HUES6 (cell line): ENCODE measurements at regions not wholly inside any gene's neighbourhood (a gene's known extent, or its start where the extent isn't known, plus 50 kb on each side); places are given as distances from the start of the nearest gene placed in this dataset.

ENCODE experiments used
- H3K27ac ChIP-seq: 2 replicates; pipeline ENCODE4 v1.7.0; 2013; ENCODE audit warnings: low read depth, mild to moderate bottlenecking, low read length, inconsistent platforms
- H3K27me3 ChIP-seq: 2 replicates; pipeline ENCODE4 v1.6.1; 2013; ENCODE audit warnings: low read length; ENCODE audit not compliant: control insufficient read depth, insufficient read depth
- H3K36me3 ChIP-seq: 2 replicates; pipeline ENCODE4 v1.6.1; 2013; ENCODE audit warnings: low read length; ENCODE audit not compliant: control insufficient read depth, insufficient read depth
- H3K4me1 ChIP-seq: 2 replicates; pipeline ENCODE4 v1.6.1; 2013; ENCODE audit warnings: low read length; ENCODE audit not compliant: control insufficient read depth, insufficient read depth
- H3K4me3 ChIP-seq: 2 replicates; pipeline ENCODE4 v1.5.1; 2013; ENCODE audit warnings: low read depth, low read length
- H3K9ac ChIP-seq: one replicate; pipeline ENCODE4 v1.6.1; 2013; ENCODE audit warnings: mild to moderate bottlenecking, low read length
- H3K9me3 ChIP-seq: 2 replicates; pipeline ENCODE4 v1.6.1; 2013; ENCODE audit warnings: low read depth, low read length; ENCODE audit not compliant: control insufficient read depth, insufficient read depth

DNA sequence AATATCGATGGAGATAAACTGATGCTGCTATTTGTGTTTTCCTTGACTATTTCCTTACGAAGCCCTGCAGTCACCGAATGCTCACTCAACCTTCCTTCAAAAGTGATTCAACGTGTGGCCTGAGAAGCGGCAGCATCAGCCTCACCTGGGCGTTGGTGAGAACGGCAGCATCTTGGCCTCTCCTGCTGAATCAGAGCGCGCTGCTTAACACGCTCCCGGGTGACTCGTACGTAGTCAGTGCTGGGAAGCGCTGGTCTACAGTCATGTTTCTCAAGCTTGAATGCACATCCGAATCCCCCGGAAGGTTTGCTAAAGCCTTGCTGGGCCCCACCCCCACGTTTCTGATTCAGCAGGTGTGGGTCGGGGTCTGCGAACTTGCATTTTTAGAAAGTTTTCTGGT lies 214.1 kb upstream of the RREB1 start:
- Histone ChIP-seq H3K27ac (no peak overlapping the region), H3K4me1 (peaks cover 20% of the 10 kb centered on the region), H3K36me3 (no peaks in the 10 kb centered on the region), H3K9me3 (no peaks in the 10 kb centered on the region), H3K27me3 (no peaks in the 10 kb centered on the region), H3K9ac (no peak overlapping the region), H3K4me3 (no peak overlapping the region)

DNA sequence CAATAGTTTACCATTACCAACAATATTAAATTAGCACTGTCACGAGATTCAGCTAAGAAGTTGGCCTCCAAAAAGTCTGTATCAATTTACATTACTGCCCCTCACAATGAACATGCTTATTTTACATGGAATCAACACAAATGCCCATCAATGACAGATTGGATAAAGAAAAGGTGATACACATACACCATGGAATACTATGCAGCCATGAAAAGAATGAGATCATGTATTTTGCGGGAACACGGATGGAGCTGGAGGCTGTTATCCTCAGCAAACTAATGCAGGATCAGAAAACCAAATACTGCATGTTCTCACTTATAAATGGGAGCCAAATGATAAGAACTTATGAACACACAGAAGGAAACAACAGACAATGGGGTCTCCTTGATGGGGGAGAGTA lies 211.8 kb upstream of the RREB1 start:
- peaks cover 13% of the 10 kb centered on the region for H3K4me1 ChIP-seq
- H3K9me3 ChIP-seq: no peaks in the 10 kb centered on the region

GRCh38 chr6:6897140-6897539 lies 210.6 kb upstream of the RREB1 start:
- H3K4me3 ChIP-seq: no peak overlapping the region
- peaks cover 7% of the 10 kb centered on the region; the same call in 1 of the 2 replicates for H3K4me1 ChIP-seq
- no peaks in the 10 kb centered on the region for H3K36me3 ChIP-seq
- no peak overlapping the region for H3K9ac ChIP-seq
- no peak overlapping the region for H3K27ac ChIP-seq
- H3K27me3 ChIP-seq: no peaks in the 10 kb centered on the region
- H3K9me3 ChIP-seq: no peaks in the 10 kb centered on the region

More for the DNA sequence above, 211.8 kb upstream of the RREB1 start:
- Histone ChIP-seq H3K36me3 (no peaks in the 10 kb centered on the region), H3K27ac (no peak overlapping the region), H3K4me3 (no peak overlapping the region), H3K27me3 (no peaks in the 10 kb centered on the region), H3K9ac (no peak overlapping the region)

- Histone ChIP-seq H3K9ac (no peak overlapping the region), H3K36me3 (no peaks in the 10 kb centered on the region), H3K4me3 (no peak overlapping the region), H3K27ac (no peak overlapping the region), H3K27me3 (no peaks in the 10 kb centered on the region), H3K9me3 (no peaks in the 10 kb centered on the region), H3K4me1 (no peaks in the 10 kb centered on the region; the same call in 1 of the 2 replicates)
Measured at GRCh38 chr6:6900569-6901204, 207.1 kb upstream of the RREB1 start.

DNA sequence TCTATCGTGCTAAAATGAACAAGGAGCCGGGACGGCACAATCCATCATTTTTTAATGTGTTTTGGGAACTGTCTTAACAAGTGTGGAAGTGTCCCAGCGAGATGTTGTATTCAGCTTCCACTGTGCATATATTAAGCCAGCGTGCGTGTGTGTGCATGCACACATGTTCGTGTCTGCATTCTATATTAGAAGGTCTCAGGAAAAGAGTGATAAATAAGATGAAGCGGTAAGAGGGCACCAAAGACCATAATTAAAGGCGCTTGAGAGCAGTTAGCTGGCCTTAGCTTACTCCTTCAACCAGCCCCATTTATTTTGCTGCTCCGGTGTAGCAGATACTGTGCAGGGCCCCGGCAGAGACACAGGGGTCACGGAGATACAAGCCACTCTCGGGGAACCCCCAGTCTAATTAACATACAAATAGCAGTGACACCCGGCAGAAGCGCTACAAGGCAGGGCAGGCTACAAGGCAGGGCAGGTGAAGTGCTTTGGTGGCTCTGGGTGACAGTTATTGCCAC lies 206.5 kb upstream of the RREB1 start:
- Histone ChIP-seq H3K9me3 (no peaks in the 10 kb centered on the region), H3K27ac (no peak overlapping the region), H3K9ac (no peak overlapping the region), H3K36me3 (no peaks in the 10 kb centered on the region), H3K4me1 (no peaks in the 10 kb centered on the region; the same call in 1 of the 2 replicates), H3K27me3 (no peaks in the 10 kb centered on the region), H3K4me3 (no peak overlapping the region)

GRCh38 chr6:6901945-6902344 lies 205.8 kb upstream of the RREB1 start:
- Histone ChIP-seq H3K27ac (no peak overlapping the region), H3K4me3 (no peak overlapping the region), H3K27me3 (no peaks in the 10 kb centered on the region), H3K4me1 (no peaks in the 10 kb centered on the region; the same call in 1 of the 2 replicates), H3K36me3 (no peaks in the 10 kb centered on the region), H3K9me3 (no peaks in the 10 kb centered on the region), H3K9ac (no peak overlapping the region)

- H3K9ac ChIP-seq: no peak overlapping the region
- no peak overlapping the region for H3K27ac ChIP-seq
- no peaks in the 10 kb centered on the region for H3K36me3 ChIP-seq
- H3K9me3 ChIP-seq: no peaks in the 10 kb centered on the region
- no peak overlapping the region for H3K4me3 ChIP-seq
- no peaks in the 10 kb centered on the region for H3K27me3 ChIP-seq
- no peaks in the 10 kb centered on the region; the same call in 1 of the 2 replicates for H3K4me1 ChIP-seq
Measured at GRCh38 chr6:6905961-6906518, 201.7 kb upstream of the RREB1 start.

DNA sequence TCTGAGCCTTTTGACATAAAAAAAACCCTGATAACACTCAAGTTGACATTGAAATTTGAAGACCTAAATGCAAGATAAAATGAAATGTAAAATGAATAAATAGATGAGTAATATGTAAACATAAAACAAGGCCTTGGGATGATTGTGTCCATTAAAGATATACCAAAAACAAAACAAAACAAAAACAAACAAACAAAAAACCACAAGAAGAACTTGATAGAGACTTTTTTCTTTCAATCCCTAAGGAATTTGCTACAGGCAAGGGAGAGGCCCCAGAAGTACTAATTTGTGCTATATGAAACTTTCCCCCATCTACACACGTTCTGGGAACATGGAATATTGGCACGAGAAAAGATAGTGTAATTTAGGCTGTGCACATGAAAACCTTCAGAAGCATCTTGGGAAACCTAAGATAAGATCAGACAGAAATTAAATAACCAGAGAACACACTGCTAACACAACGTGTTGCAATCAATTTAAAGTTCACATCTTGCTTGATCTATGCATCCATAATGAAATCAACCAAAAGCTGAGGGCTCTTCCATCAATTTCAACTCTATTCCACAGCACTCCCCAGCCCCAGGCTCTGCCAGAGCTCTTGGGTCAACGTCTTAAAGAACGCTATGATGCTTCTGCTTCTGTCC lies 201.1 kb upstream of the RREB1 start:
- Histone ChIP-seq H3K36me3 (no peaks in the 10 kb centered on the region), H3K9ac (no peak overlapping the region), H3K27me3 (no peaks in the 10 kb centered on the region), H3K27ac (no peak overlapping the region), H3K9me3 (no peaks in the 10 kb centered on the region), H3K4me1 (no peaks in the 10 kb centered on the region; the same call in 1 of the 2 replicates), H3K4me3 (no peak overlapping the region)

- H3K9me3 ChIP-seq: no peaks in the 10 kb centered on the region
- H3K27ac ChIP-seq: no peak overlapping the region
- no peak overlapping the region for H3K4me3 ChIP-seq
- no peaks in the 10 kb centered on the region for H3K27me3 ChIP-seq
- no peak overlapping the region for H3K9ac ChIP-seq
- H3K4me1 ChIP-seq: no peaks in the 10 kb centered on the region; the same call in 1 of the 2 replicates
- no peaks in the 10 kb centered on the region for H3K36me3 ChIP-seq
Measured at GRCh38 chr6:6907286-6907685, 200.5 kb upstream of the RREB1 start.

- H3K4me3 ChIP-seq: no peak overlapping the region
- H3K27ac ChIP-seq: no peak overlapping the region
- H3K9me3 ChIP-seq: no peaks in the 10 kb centered on the region
- H3K4me1 ChIP-seq: no peaks in the 10 kb centered on the region; the same call in 1 of the 2 replicates
- no peak overlapping the region for H3K9ac ChIP-seq
- no peaks in the 10 kb centered on the region for H3K36me3 ChIP-seq
- H3K27me3 ChIP-seq: no peaks in the 10 kb centered on the region
Measured at GRCh38 chr6:6908121-6908520, 199.6 kb upstream of the RREB1 start.

GRCh38 chr6:6909111-6909510 lies 198.7 kb upstream of the RREB1 start:
- no peaks in the 10 kb centered on the region for H3K36me3 ChIP-seq
- no peaks in the 10 kb centered on the region for H3K9me3 ChIP-seq
- no peak overlapping the region for H3K9ac ChIP-seq
- H3K4me1 ChIP-seq: no peaks in the 10 kb centered on the region; the same call in 1 of the 2 replicates
- H3K4me3 ChIP-seq: no peak overlapping the region
- H3K27ac ChIP-seq: no peak overlapping the region
- no peaks in the 10 kb centered on the region for H3K27me3 ChIP-seq
